ENCODE measurements at regions not wholly inside any gene's neighbourhood (a gene's known extent, or its start where the extent isn't known, plus 50 kb on each side); places are given as distances from the start of the nearest gene placed in this dataset.

- ChIA-PET POLR2A (no interaction called here), CTCF (ENCODE audit: unreplicated experiment) (no interaction called here)
- intact Hi-C loops (cut with micrococcal nuclease; ENCODE audit: unreplicated experiment), result no loop called here
Observed at GRCh38 chr13:105929505-105929904, 606.0 kb downstream of the EFNB2 start.

GRCh38 chr13:105928901-105929300 lies 606.6 kb downstream of the EFNB2 start:
- DNase-seq (ENCODE audit: low spot score), result no peak
- CTCF ChIA-PET (ENCODE audit: unreplicated experiment), result no interaction called here
- intact Hi-C loops (cut with micrococcal nuclease; ENCODE audit: unreplicated experiment), result no loop called here

More at GRCh38 chr13:105929505-105929904, 606.0 kb downstream of the EFNB2 start:
- Histone ChIP-seq H3K4me3 (ENCODE audit: low read depth, low read length, poor library complexity, severe bottlenecking) (no peak overlapping the region), H3K36me3 (ENCODE audit: insufficient read depth, low read length) (no peaks in the 10 kb centered on the region), H3K4me2 (ENCODE audit: low read length) (no peak overlapping the region), H2AFZ (ENCODE audit: low read length) (no peak overlapping the region), H3K27ac (ENCODE audit: low read depth, low read length, poor library complexity, severe bottlenecking) (no peak overlapping the region), H3K79me2 (ENCODE audit: insufficient read depth, low read depth, low read length) (no peaks in the 10 kb centered on the region), H4K20me1 (ENCODE audit: insufficient read depth, low read length) (no peaks in the 10 kb centered on the region), H3K4me1 (ENCODE audit: insufficient read depth, low read length, poor library complexity, severe bottlenecking) (no peaks in the 10 kb centered on the region), H3K9me3 (ENCODE audit: low read length) (no peaks in the 10 kb centered on the region), H3K9me2 (ENCODE audit: insufficient read depth, low read length) (no peaks in the 10 kb centered on the region)
- BruUV-seq (replicated peaks), result no TSS peak
- DNase-seq (ENCODE audit: low spot score), result no peak
- TF ChIP-seq CTCF (conservative IDR thresholded peaks at IDR 0.05; ENCODE audit: low read length), result no peak
- TF ChIP-seq EZH2phosphoT487 (IDR thresholded peaks at IDR 0.05; ENCODE audit: borderline replicate concordance, low read depth, low read length), result no peak

GRCh38 chr13:105928048-105928447 lies 607.4 kb downstream of the EFNB2 start:
- CTCF ChIA-PET (ENCODE audit: unreplicated experiment), result no interaction called here

More at GRCh38 chr13:105928901-105929300, 606.6 kb downstream of the EFNB2 start:
- Histone ChIP-seq H3K9me3 (ENCODE audit: low read length) (no peaks in the 10 kb centered on the region), H4K20me1 (ENCODE audit: insufficient read depth, low read length) (no peaks in the 10 kb centered on the region), H3K4me2 (ENCODE audit: low read length) (no peak overlapping the region), H2AFZ (ENCODE audit: low read length) (no peak overlapping the region), H3K27ac (ENCODE audit: low read depth, low read length, poor library complexity, severe bottlenecking) (no peak overlapping the region), H3K9me2 (ENCODE audit: insufficient read depth, low read length) (no peaks in the 10 kb centered on the region), H3K4me1 (ENCODE audit: insufficient read depth, low read length, poor library complexity, severe bottlenecking) (no peaks in the 10 kb centered on the region), H3K4me3 (ENCODE audit: low read depth, low read length, poor library complexity, severe bottlenecking) (no peak overlapping the region), H3K36me3 (ENCODE audit: insufficient read depth, low read length) (no peaks in the 10 kb centered on the region), H3K79me2 (ENCODE audit: insufficient read depth, low read depth, low read length) (no peaks in the 10 kb centered on the region)
- TF ChIP-seq CTCF (conservative IDR thresholded peaks at IDR 0.05; ENCODE audit: low read length) (no peak), EZH2phosphoT487 (IDR thresholded peaks at IDR 0.05; ENCODE audit: borderline replicate concordance, low read depth, low read length) (no peak)
- BruUV-seq (replicated peaks), result no TSS peak
- POLR2A ChIA-PET, result no interaction called here

More at GRCh38 chr13:105928048-105928447, 607.4 kb downstream of the EFNB2 start:
- Histone ChIP-seq H3K36me3 (ENCODE audit: insufficient read depth, low read length) (no peaks in the 10 kb centered on the region), H3K27ac (ENCODE audit: low read depth, low read length, poor library complexity, severe bottlenecking) (no peak overlapping the region), H3K4me1 (ENCODE audit: insufficient read depth, low read length, poor library complexity, severe bottlenecking) (no peaks in the 10 kb centered on the region), H3K4me3 (ENCODE audit: low read depth, low read length, poor library complexity, severe bottlenecking) (no peak overlapping the region), H4K20me1 (ENCODE audit: insufficient read depth, low read length) (no peaks in the 10 kb centered on the region), H3K4me2 (ENCODE audit: low read length) (no peak overlapping the region), H3K79me2 (ENCODE audit: insufficient read depth, low read depth, low read length) (no peaks in the 10 kb centered on the region), H3K9me3 (ENCODE audit: low read length) (no peaks in the 10 kb centered on the region), H3K9me2 (ENCODE audit: insufficient read depth, low read length) (no peaks in the 10 kb centered on the region), H2AFZ (ENCODE audit: low read length) (no peak overlapping the region)
- TF ChIP-seq CTCF (conservative IDR thresholded peaks at IDR 0.05; ENCODE audit: low read length) (no peak), EZH2phosphoT487 (IDR thresholded peaks at IDR 0.05; ENCODE audit: borderline replicate concordance, low read depth, low read length) (no peak)
- intact Hi-C loops (cut with micrococcal nuclease; ENCODE audit: unreplicated experiment), result no loop called here
- no TSS peak for BruUV-seq (replicated peaks)
- POLR2A ChIA-PET, result no interaction called here
- no peak for DNase-seq (ENCODE audit: low spot score)

Data from OCI-LY7 (cell line).